IMR-90 (cell line): ENCODE measurements at regions not wholly inside any gene's neighbourhood (a gene's known extent, or its start where the extent isn't known, plus 50 kb on each side); places are given as distances from the start of the nearest gene placed in this dataset.

Source experiments
- ATAC-seq: fragments of 200-7000 bp; cut with Tn5 transposase; 2 replicates; pipeline ENCODE4 v1.9.1; 2020; ENCODE audit warnings: low read depth, mild to moderate bottlenecking, moderate library complexity
- BruUV-seq: library from RNA; stranded (reverse); fragments of 400-500 nt; replicated peaks from 2 replicates; lab custom pipeline; 2021; lab: Mats Ljungman, UMichigan
- CTCF ChIA-PET: fragments of 300-600 bp; formaldehyde crosslinking; extraction: SDS; loops from one replicate; lab custom pipeline; 2021; ENCODE audit warnings: antibody characterized with exemption; lab: Yijun Ruan, JAX
- POLR2A ChIA-PET: fragments of 300-600 bp; sonication (Branson Sonifier 250); formaldehyde crosslinking; loops from one replicate; lab custom pipeline; 2022; ENCODE audit warnings: antibody characterized with exemption; ENCODE audit not compliant: unreplicated experiment; lab: Charles Lee
- DNase-seq: peaks from one replicate; pipeline ENCODE4 v3.0.0; 2013
- H2AFZ ChIP-seq: replicated peaks from 2 replicates; pipeline ENCODE3; 2013; ENCODE audit warnings: low read length, mild to moderate bottlenecking; ENCODE audit not compliant: poor library complexity
- H2AK5ac ChIP-seq: 2 replicates; pipeline ENCODE4 v1.6.1; 2013; ENCODE audit warnings: low read depth, low read length, inconsistent platforms
- H2AK9ac ChIP-seq: replicated peaks from 2 replicates; pipeline ENCODE3; 2013; ENCODE audit warnings: mild to moderate bottlenecking, low read depth, low read length, moderate library complexity; ENCODE audit not compliant: poor library complexity
- H2BK120ac ChIP-seq: 2 replicates; pipeline ENCODE4 v1.6.1; 2013; ENCODE audit warnings: low read depth, low read length, inconsistent platforms
- H2BK15ac ChIP-seq: 3 replicates; pipeline ENCODE4 v1.6.1; 2013; ENCODE audit warnings: low read depth, low read length, inconsistent platforms
- H2BK20ac ChIP-seq: 2 replicates; pipeline ENCODE4 v1.6.1; 2013; ENCODE audit warnings: low read depth, mild to moderate bottlenecking, inconsistent platforms, low read length, moderate library complexity
- H2BK5ac ChIP-seq: 2 replicates; pipeline ENCODE4 v1.6.1; 2013; ENCODE audit warnings: mild to moderate bottlenecking, low read depth, low read length, inconsistent platforms; ENCODE audit not compliant: poor library complexity, severe bottlenecking
- H3K14ac ChIP-seq: replicated peaks from 2 replicates; pipeline ENCODE4 v1.6.1; 2013; ENCODE audit warnings: low read depth, low read length, inconsistent platforms
- H3K18ac ChIP-seq: 2 replicates; pipeline ENCODE4 v1.6.1; 2013; ENCODE audit warnings: low read depth, low read length, control low read depth
- H3K23ac ChIP-seq: 2 replicates; pipeline ENCODE4 v1.6.1; 2013; ENCODE audit warnings: low read depth, low read length, inconsistent platforms
- H3K27ac ChIP-seq: 2 replicates; pipeline ENCODE4 v1.5.1; 2013; ENCODE audit warnings: mild to moderate bottlenecking, control low read depth, low read length; ENCODE audit not compliant: insufficient read depth
- H3K27me3 ChIP-seq: 2 replicates; pipeline ENCODE4 v1.6.1; 2013; ENCODE audit warnings: low read length; ENCODE audit not compliant: control insufficient read depth, insufficient read depth
- H3K36me3 ChIP-seq: 2 replicates; pipeline ENCODE4 v1.6.1; 2013; ENCODE audit warnings: low read length, mixed read lengths; ENCODE audit not compliant: control insufficient read depth, insufficient read depth
- H3K4ac ChIP-seq: 2 replicates; pipeline ENCODE4 v1.6.1; 2013; ENCODE audit warnings: low read depth, low read length, inconsistent platforms
- H3K4me1 ChIP-seq: 2 replicates; pipeline ENCODE4 v1.6.1; 2013; ENCODE audit warnings: low read length, mixed read lengths; ENCODE audit not compliant: control insufficient read depth, insufficient read depth
- H3K4me2 ChIP-seq: 2 replicates; pipeline ENCODE4 v1.6.1; 2013; ENCODE audit warnings: low read depth, mild to moderate bottlenecking, control low read depth, low read length, moderate library complexity
- H3K4me3 ChIP-seq: 2 replicates; pipeline ENCODE4 v1.5.1; 2013; ENCODE audit warnings: low read depth, mild to moderate bottlenecking, control low read depth, low read length, moderate library complexity; ENCODE audit not compliant: insufficient read depth
- H3K56ac ChIP-seq: 2 replicates; pipeline ENCODE4 v1.6.1; 2013; ENCODE audit warnings: low read length, inconsistent platforms; ENCODE audit not compliant: insufficient read depth; ENCODE audit errors: extremely low read depth
- H3K79me1 ChIP-seq, 2 experiments: 2 replicates each; pipeline ENCODE4 v1.6.1; 2013; ENCODE audit warnings: low read length in 2 of 2, inconsistent platforms in 1 of 2, low read depth in 1 of 2
- H3K9ac ChIP-seq: 2 replicates; pipeline ENCODE4 v1.6.1; 2013; ENCODE audit warnings: low read depth, low read length, control low read depth
- H3K9me1 ChIP-seq: 2 replicates; pipeline ENCODE4 v1.6.1; 2013; ENCODE audit warnings: low read length, inconsistent platforms; ENCODE audit not compliant: insufficient read depth
- H3K9me3 ChIP-seq: 2 replicates; pipeline ENCODE4 v1.6.1; 2013; ENCODE audit warnings: low read length; ENCODE audit not compliant: control insufficient read depth, insufficient read depth
- H4K20me1 ChIP-seq: 2 replicates; pipeline ENCODE4 v1.6.1; 2013; ENCODE audit warnings: low read length, inconsistent platforms; ENCODE audit not compliant: insufficient read depth
- H4K5ac ChIP-seq: 2 replicates; pipeline ENCODE4 v1.6.1; 2013; ENCODE audit warnings: mild to moderate bottlenecking, low read depth, low read length, control low read depth
- H4K8ac ChIP-seq, 2 experiments: 2 replicates each; pipeline ENCODE4 v1.6.1; 2013; ENCODE audit warnings: low read depth in 2 of 2, low read length in 2 of 2, control low read depth in 1 of 2, inconsistent platforms in 1 of 2
- H4K91ac ChIP-seq: 2 replicates; pipeline ENCODE4 v1.6.1; 2013; ENCODE audit warnings: low read depth, low read length, inconsistent platforms; ENCODE audit not compliant: insufficient read depth
- BHLHE40 ChIP-seq: fragments of 150-350 bp; IDR thresholded peaks from 2 replicates; pipeline ENCODE4 v1.6.1; 2016; ENCODE audit warnings: mild to moderate bottlenecking, low read depth, low read length
- CEBPB ChIP-seq: IDR thresholded peaks from 2 replicates; pipeline ENCODE4 v1.6.1; 2012; ENCODE audit warnings: low read depth, low read length, improper control_type of control experiment
- CHD1 ChIP-seq: IDR thresholded peaks from 2 replicates; pipeline ENCODE4 v1.6.1; 2012; ENCODE audit warnings: low read depth, low read length, improper control_type of control experiment
- CTCF ChIP-seq: conservative IDR thresholded peaks from 2 replicates; pipeline ENCODE4 v1.5.1; 2012; ENCODE audit warnings: mild to moderate bottlenecking, low read depth, low read length, improper control_type of control experiment
- FOS ChIP-seq: fragments of 150-350 bp; IDR thresholded peaks from 2 replicates; pipeline ENCODE4 v1.6.1; 2016; ENCODE audit warnings: low read depth, low read length
- MAFK ChIP-seq: IDR thresholded peaks from 2 replicates; pipeline ENCODE4 v1.6.1; 2012; ENCODE audit warnings: low read depth, low read length, improper control_type of control experiment
- MAZ ChIP-seq: IDR thresholded peaks from 2 replicates; pipeline ENCODE4 v1.6.1; 2012; ENCODE audit warnings: low read depth, mild to moderate bottlenecking, low read length, improper control_type of control experiment, moderate library complexity, borderline replicate concordance
- MXI1 ChIP-seq: IDR thresholded peaks from 2 replicates; pipeline ENCODE4 v1.6.1; 2012; ENCODE audit warnings: low read depth, mild to moderate bottlenecking, low read length, moderate library complexity, borderline replicate concordance
- NFE2L2 ChIP-seq: fragments of 150-350 bp; IDR thresholded peaks from 2 replicates; pipeline ENCODE4 v1.6.1; 2016; ENCODE audit warnings: low read depth, mild to moderate bottlenecking, low read length
- POLR2A ChIP-seq: IDR thresholded peaks from 2 replicates; pipeline ENCODE4 v1.6.1; 2012; ENCODE audit warnings: mild to moderate bottlenecking, low read depth, low read length
- RAD21 ChIP-seq: IDR thresholded peaks from 2 replicates; pipeline ENCODE4 v1.6.1; 2012; ENCODE audit warnings: low read length, improper control_type of control experiment
- RCOR1 ChIP-seq: IDR thresholded peaks from 2 replicates; pipeline ENCODE4 v1.6.1; 2012; ENCODE audit warnings: mild to moderate bottlenecking, low read length, improper control_type of control experiment; ENCODE audit not compliant: insufficient replicate concordance
- RFX5 ChIP-seq: IDR thresholded peaks from 2 replicates; pipeline ENCODE4 v1.8.0; 2012; ENCODE audit warnings: low read depth, mild to moderate bottlenecking, low read length, moderate library complexity
- SMC3 ChIP-seq: fragments of 150-350 bp; IDR thresholded peaks from 2 replicates; pipeline ENCODE4 v1.6.1; 2016; ENCODE audit warnings: low read depth, mild to moderate bottlenecking, antibody characterized with exemption, low read length, moderate library complexity
- USF2 ChIP-seq: fragments of 150-350 bp; IDR thresholded peaks from 2 replicates; pipeline ENCODE4 v1.6.1; 2017; ENCODE audit warnings: mild to moderate bottlenecking, antibody characterized with exemption, low read length, low read depth
- WGBS, 2 experiments: methylation state at CpG; one replicate each; pipeline versions ENCODE4 v1.1.5 to v1.1.7; 2013; ENCODE audit warnings: missing lambda C conversion rate in 2 of 2; ENCODE audit not compliant: insufficient read length in 1 of 2; ENCODE audit errors: extremely low coverage in 2 of 2; 5-methylcytosine and 5-hydroxymethylcytosine counted together
- dilution Hi-C: fragments of 300-500 bp; cut with HindIII; formaldehyde crosslinking; loops from one replicate; pipeline ENCODE4 v1.14.3; 2018; ENCODE audit warnings: low sequenced_read_pairs; ENCODE audit not compliant: unreplicated experiment
- in situ Hi-C: fragments of 300-500 bp; cut with MboI; formaldehyde crosslinking; loops from 3 replicates; pipeline ENCODE4 v1.14.3; 2019; ENCODE audit warnings: low sequenced_read_pairs, inconsistent platforms, mixed read lengths
- intact Hi-C: fragments of 100-400 bp; cut with micrococcal nuclease; formaldehyde crosslinking; loops from 2 replicates; pipeline ENCODE4 v1.10.0; 2022

- Histone ChIP-seq H3K18ac (no peak overlapping the region), H3K14ac (no peak overlapping the region), H2BK20ac (no peak overlapping the region), H3K4me3 (no peak overlapping the region), H3K4me2 (no peak overlapping the region), H2AFZ (no peak overlapping the region), H3K27me3 (no peaks in the 10 kb centered on the region), H3K9me1 (no peaks in the 10 kb centered on the region), H2BK120ac (no peak overlapping the region), H3K4ac (no peak overlapping the region), H4K8ac (no peak overlapping the region), H3K79me1 (no peaks in the 10 kb centered on the region), H2AK5ac (no peak overlapping the region), H3K9me3 (no peaks in the 10 kb centered on the region; the same call in none of the 2 replicates), H3K36me3 (no peaks in the 10 kb centered on the region), H3K9ac (no peak overlapping the region), H4K20me1 (no peaks in the 10 kb centered on the region), H4K91ac (no peak overlapping the region), H2BK5ac (no peak overlapping the region), H2BK15ac (no peak overlapping the region), H3K23ac (no peak overlapping the region), H2AK9ac (no peak overlapping the region), H3K4me1 (no peaks in the 10 kb centered on the region), H3K56ac (no peak overlapping the region), H4K5ac (no peak overlapping the region), H3K27ac (no peak overlapping the region)
- intact Hi-C loops = no loop called here
- dilution Hi-C loops = no loop called here
- ATAC-seq (no peak), DNase-seq (no peak)
- CTCF ChIA-PET = no interaction called here
- no TSS peak for BruUV-seq
- POLR2A ChIA-PET = no interaction called here
- WGBS, 2 experiments = no CpG with 5 or more reads among the region's 2 CpGs
- in situ Hi-C loops = no loop called here
- TF ChIP-seq MXI1 = no peak
- no peak for TF ChIP-seq USF2
- TF ChIP-seq RAD21 = no peak
- TF ChIP-seq RFX5 = no peak
- no peak for TF ChIP-seq MAZ
- no peak for TF ChIP-seq BHLHE40
- no peak for TF ChIP-seq MAFK
- no peak for TF ChIP-seq RCOR1
- TF ChIP-seq CHD1 = no peak
- TF ChIP-seq NFE2L2 = no peak
- no peak for TF ChIP-seq FOS
- no peak for TF ChIP-seq CEBPB
- TF ChIP-seq SMC3 = no peak
- TF ChIP-seq POLR2A = no peak
- no peak for TF ChIP-seq CTCF
These were observed 1068.4 kb downstream of the ARAP2 start for GRCh38 chr4:35175894-35176293.
